Endothelial cell of umbilical vein (primary cell): ENCODE measurements at regions not wholly inside any gene's neighbourhood (a gene's known extent, or its start where the extent isn't known, plus 50 kb on each side); places are given as distances from the start of the nearest gene placed in this dataset.
"Not testable (repeated sequence)": the region's sequence is repeated elsewhere in the genome, so short reads cannot be mapped to it uniquely, and the experiment has no call there.

Experiments
- CTCF ChIP-seq, 2 donors: IDR thresholded peaks; 1 replicate in 1 of 2; 2 replicates in 1 of 2; pipeline ENCODE4 v1.5.1; 2011; ENCODE audit warnings: low read length in 2 of 2, mild to moderate bottlenecking in 2 of 2, moderate library complexity in 2 of 2, control low read depth in 1 of 2, inconsistent platforms in 1 of 2, low read depth in 1 of 2; ENCODE audit not compliant: insufficient read depth in 1 of 2; ENCODE audit errors: extremely low read depth in 1 of 2
- EZH2 ChIP-seq: IDR thresholded peaks from 2 replicates; pipeline ENCODE4 v1.6.1; 2012; ENCODE audit warnings: borderline replicate concordance, low read depth, mild to moderate bottlenecking, moderate library complexity, low read length, inconsistent platforms; ENCODE audit not compliant: severe bottlenecking
- FOS ChIP-seq: IDR thresholded peaks from 2 replicates; pipeline ENCODE4 v1.6.1; 2011; ENCODE audit warnings: mild to moderate bottlenecking, low read length, moderate library complexity, borderline replicate concordance; ENCODE audit not compliant: insufficient read depth
- JUN ChIP-seq: IDR thresholded peaks from 2 replicates; pipeline ENCODE4 v1.6.1; 2011; ENCODE audit warnings: borderline replicate concordance, low read depth; ENCODE audit not compliant: insufficient read length, insufficient read depth
- POLR2A ChIP-seq: IDR thresholded peaks from 2 replicates; pipeline ENCODE4 v1.6.1; 2012; ENCODE audit warnings: low read depth, mild to moderate bottlenecking, control low read depth, low read length
- POLR2AphosphoS5 ChIP-seq: IDR thresholded peaks from 2 replicates; pipeline ENCODE4 v1.6.1; 2012; ENCODE audit warnings: low read depth, mild to moderate bottlenecking, control low read depth, low read length, moderate library complexity; ENCODE audit not compliant: insufficient read depth

DNA sequence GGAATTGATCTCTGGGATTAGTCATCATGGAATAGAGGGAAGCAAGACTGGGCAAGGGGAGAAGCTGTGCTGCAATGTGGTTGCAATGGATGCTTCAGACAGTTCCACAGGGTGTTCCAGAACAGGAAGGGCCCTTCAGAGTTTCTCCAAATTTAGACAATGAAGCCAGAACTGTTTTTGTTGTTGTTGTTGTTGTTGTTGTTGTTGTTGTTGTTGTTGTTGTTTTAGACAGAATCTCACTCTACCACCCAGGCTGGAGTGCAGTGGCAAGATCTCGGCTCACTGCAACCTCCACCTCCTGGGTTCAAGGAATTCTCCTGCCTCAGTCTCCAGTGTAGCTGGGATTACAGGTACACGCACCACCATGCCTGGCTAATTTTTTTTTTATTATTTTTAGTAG is 105.3 kb downstream of the SCG2 start:
- TF ChIP-seq EZH2; POLR2A; CTCF (IDR thresholded peaks at IDR 0.05; ENCODE audit: extremely low read depth in 1 of 2, insufficient read depth in 1 of 2, low read depth in 1 of 2, low read length in 2 of 2); JUN; POLR2AphosphoS5; FOS: not testable (repeated sequence)
